Progenitor cell of endocrine pancreas (in vitro differentiated cells): ENCODE measurements at regions not wholly inside any gene's neighbourhood (a gene's known extent, or its start where the extent isn't known, plus 50 kb on each side); places are given as distances from the start of the nearest gene placed in this dataset.

Source experiments
- DNase-seq: peaks from one replicate; pipeline ENCODE4 v3.0.0; 2021; ENCODE audit warnings: low spot score; ENCODE audit not compliant: unreplicated experiment
- H3K27ac Mint-ChIP-seq: 2 replicates; pipeline ENCODE4 v1.8.0; 2021; ENCODE audit warnings: mild to moderate bottlenecking, moderate library complexity, mixed read lengths
- H3K27me3 Mint-ChIP-seq: 2 replicates; pipeline ENCODE4 v1.8.0; 2021; ENCODE audit warnings: mixed read lengths
- H3K36me3 Mint-ChIP-seq: 2 replicates; pipeline ENCODE4 v1.8.0; 2022; ENCODE audit warnings: mixed read lengths; ENCODE audit not compliant: insufficient read depth
- H3K4me1 Mint-ChIP-seq: 2 replicates; pipeline ENCODE4 v1.8.0; 2021; ENCODE audit warnings: low read depth, mixed read lengths
- H3K4me3 Mint-ChIP-seq: 2 replicates; pipeline ENCODE4 v1.8.0; 2021; ENCODE audit warnings: low read depth, mild to moderate bottlenecking, moderate library complexity, mixed read lengths
- H3K9me3 Mint-ChIP-seq: 2 replicates; pipeline ENCODE4 v1.8.0; 2021; ENCODE audit warnings: low read depth, mixed read lengths
- CTCF ChIP-seq: fragments of 200-600 bp; sonication (generic); IDR thresholded peaks from one replicate; pipeline ENCODE4 v1.5.0; 2021; ENCODE audit warnings: antibody characterized with exemption, mild to moderate bottlenecking; ENCODE audit not compliant: unreplicated experiment

DNA sequence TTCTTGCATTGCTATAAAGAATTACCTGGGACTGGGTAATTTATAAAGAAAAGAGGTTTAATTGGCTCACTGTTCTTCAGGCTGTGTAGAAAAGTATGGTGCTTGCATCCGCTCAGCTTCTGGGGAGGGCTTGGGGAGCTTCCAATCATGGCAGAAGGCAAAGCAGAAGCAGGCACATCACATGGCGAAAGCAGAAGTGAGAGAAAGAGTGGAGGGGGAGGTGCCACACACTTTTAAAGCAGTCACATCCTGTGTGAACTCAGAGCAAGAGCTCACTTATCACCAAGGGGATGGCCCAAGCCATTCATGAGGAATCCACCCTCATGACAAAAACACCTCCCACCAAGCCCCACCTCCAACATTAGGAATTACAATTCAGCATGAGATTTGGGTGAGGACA lies 303.5 kb downstream of the OTUD1 start:
- peaks cover 2% of the 10 kb centered on the region for H3K4me1 Mint-ChIP-seq
- no peaks in the 10 kb centered on the region for H3K36me3 Mint-ChIP-seq
- H3K27me3 Mint-ChIP-seq, result peaks cover 7% of the 10 kb centered on the region
- no peaks in the 10 kb centered on the region for H3K9me3 Mint-ChIP-seq
- H3K4me3 Mint-ChIP-seq, result no peak overlapping the region
- no peak for TF ChIP-seq CTCF
- no peak for DNase-seq
- no peak overlapping the region for H3K27ac Mint-ChIP-seq

DNA sequence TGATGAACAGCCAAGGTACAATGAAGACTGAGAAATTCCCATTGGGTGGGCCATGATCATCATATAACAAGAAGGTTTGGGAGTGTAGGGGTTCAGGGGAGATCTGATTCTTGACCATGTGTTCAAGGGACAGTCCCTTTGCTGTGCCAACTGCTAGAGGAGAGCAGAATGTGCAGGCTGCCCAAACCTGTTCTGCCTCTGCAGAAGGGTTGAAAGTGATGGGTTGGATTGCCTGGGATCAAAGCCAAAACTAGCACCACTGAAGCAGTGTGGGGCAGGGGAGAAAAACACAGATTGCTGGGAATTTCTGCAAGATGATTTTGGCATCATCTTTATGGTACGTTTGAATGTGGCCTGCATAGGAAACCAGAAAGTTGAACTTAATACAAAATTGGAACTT lies 303.9 kb downstream of the OTUD1 start:
- peaks cover 7% of the 10 kb centered on the region for H3K27me3 Mint-ChIP-seq
- TF ChIP-seq CTCF, result no peak
- no peak for DNase-seq
- no peak overlapping the region for H3K4me3 Mint-ChIP-seq
- peaks cover 2% of the 10 kb centered on the region for H3K4me1 Mint-ChIP-seq
- H3K9me3 Mint-ChIP-seq, result no peaks in the 10 kb centered on the region
- no peak overlapping the region for H3K27ac Mint-ChIP-seq
- no peaks in the 10 kb centered on the region for H3K36me3 Mint-ChIP-seq

DNA sequence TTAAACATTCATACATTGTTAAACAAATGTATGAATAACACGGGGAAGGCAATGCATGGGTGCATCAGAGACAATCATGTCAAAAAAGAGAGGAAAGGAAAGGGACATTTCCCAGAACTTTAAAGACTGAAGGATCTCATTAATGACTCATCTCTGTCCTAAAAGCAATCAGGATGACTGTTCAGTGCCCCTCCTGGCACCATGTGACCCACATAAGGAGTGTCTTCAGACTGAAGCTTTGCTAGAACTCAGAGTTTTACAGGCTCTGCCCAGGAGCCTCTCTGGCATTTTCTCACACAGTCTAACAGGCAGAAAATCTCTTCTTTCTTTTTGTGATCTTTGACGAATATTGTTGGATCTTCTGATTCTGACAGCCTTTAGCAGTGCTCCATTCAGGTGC lies 315.3 kb downstream of the OTUD1 start:
- Mint-ChIP-seq H3K27ac (peak overlapping the region; percentile 31), H3K27me3 (no peaks in the 10 kb centered on the region)
- no peak for DNase-seq

GRCh38 chr10:23754941-23755340 lies 316.1 kb downstream of the OTUD1 start:
- Mint-ChIP-seq H3K27me3 (no peaks in the 10 kb centered on the region), H3K4me3 (no peak overlapping the region), H3K4me1 (peaks cover 20% of the 10 kb centered on the region), H3K9me3 (no peaks in the 10 kb centered on the region), H3K27ac (no peak overlapping the region), H3K36me3 (no peaks in the 10 kb centered on the region)
- no peak for TF ChIP-seq CTCF
- no peak for DNase-seq

More for the DNA sequence above, 315.3 kb downstream of the OTUD1 start:
- TF ChIP-seq CTCF, result no peak
- Mint-ChIP-seq H3K4me3 (no peak overlapping the region), H3K9me3 (no peaks in the 10 kb centered on the region), H3K4me1 (peaks cover 20% of the 10 kb centered on the region), H3K36me3 (no peaks in the 10 kb centered on the region)

- peaks cover 20% of the 10 kb centered on the region for H3K4me1 Mint-ChIP-seq
- no peaks in the 10 kb centered on the region for H3K9me3 Mint-ChIP-seq
- no peaks in the 10 kb centered on the region for H3K27me3 Mint-ChIP-seq
- TF ChIP-seq CTCF, result no peak
- no peaks in the 10 kb centered on the region for H3K36me3 Mint-ChIP-seq
- no peak overlapping the region for H3K4me3 Mint-ChIP-seq
- DNase-seq, result no peak
- H3K27ac Mint-ChIP-seq, result peak overlapping the region; percentile 11
Measured at GRCh38 chr10:23755556-23755955, 316.7 kb downstream of the OTUD1 start.
